Activated CD4-positive, CD25-positive, alpha-beta regulatory T cell treated with anti-CD3 and anti-CD28 coated beads, Interleukin-2, amount 50 U/mL, for 72 hours (primary cell): ENCODE measurements at regions not wholly inside any gene's neighbourhood (a gene's known extent, or its start where the extent isn't known, plus 50 kb on each side); places are given as distances from the start of the nearest gene placed in this dataset.

Experiments
- DNase-seq: peaks from one replicate; pipeline ENCODE4 v3.0.0; 2021

DNA sequence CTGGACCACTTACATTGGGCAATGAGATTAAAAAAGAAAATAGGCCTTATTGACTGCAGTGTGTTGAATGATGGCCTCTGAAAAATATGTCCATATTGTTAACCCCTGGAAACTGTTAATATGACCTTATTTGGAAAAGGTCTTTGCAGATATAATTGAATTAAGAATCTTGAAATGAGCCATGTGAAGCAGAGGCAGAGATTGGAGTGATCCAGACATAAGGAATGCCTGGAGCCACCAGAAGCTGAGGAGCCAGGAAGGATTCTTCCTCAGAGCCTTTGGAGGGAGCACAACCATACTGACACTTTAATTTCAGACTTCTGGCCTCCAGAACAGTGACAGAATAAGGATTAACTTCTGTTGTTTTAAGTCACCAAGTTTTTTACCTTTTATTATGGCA lies 510.4 kb upstream of the AGTR1 start:
- no peak for DNase-seq

DNA sequence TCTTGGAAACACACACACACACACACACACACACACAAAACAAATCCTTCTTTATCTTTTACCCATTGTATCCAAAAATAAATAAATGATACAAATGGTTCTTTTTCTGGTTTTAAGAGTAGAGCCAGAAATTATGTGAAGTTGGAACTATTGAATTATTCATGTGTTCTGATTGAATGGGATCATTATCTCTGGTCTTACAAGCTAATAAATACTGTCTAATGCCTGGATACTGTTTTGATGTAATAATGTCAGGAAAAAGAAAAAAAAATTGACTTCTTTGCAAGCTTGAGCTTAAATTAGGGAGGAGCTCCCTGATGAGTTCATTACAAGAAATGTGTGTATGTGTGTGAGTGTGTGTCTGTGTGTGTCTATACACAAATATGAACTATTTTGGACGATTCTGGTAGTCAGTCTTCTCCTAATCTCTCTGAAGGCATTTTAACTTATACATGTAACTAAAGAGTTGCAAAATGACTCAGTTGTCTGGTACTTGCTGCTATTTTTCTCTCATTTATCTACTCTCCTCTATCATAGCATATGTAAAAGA lies 507.2 kb upstream of the AGTR1 start:
- no peak for DNase-seq

DNA sequence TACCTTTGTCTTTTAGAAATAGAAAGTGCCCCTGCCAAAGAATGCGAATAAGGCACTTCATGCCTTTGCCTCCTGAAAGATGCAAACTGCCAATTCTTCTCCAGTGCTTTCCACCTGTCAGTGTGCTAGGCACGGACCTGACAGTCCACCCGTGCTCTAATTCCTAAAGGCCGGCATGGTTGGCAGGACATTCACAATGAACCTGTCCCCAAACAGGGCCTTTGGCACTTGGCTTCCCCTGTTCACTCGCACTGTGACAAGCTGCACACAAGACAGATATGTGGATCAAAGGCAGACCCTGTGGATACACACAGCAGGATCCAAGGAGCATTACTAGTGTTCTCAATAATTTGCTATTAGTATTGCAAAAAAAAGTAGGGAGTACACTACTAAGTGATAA lies 505.7 kb upstream of the AGTR1 start:
- DNase-seq, result no peak

DNA sequence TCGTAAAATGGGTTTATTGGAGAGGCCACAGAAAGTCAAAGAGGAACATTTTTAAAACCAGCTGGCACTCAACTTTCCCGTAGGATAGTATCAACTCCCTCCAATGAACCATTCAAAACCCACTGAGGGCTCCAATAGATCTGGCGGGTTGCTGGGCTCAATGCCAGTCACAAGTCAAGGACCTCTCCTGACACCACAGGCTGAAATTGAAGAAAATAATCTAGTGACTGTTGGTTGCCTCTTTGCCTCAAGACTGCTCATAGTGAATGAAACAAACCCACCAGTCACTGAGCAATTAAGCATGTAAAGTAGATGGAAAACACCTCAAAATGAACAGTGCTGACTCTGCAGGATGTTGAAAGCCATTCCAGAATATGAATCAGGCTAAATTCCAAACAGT lies 500.6 kb upstream of the AGTR1 start:
- no peak for DNase-seq

DNA sequence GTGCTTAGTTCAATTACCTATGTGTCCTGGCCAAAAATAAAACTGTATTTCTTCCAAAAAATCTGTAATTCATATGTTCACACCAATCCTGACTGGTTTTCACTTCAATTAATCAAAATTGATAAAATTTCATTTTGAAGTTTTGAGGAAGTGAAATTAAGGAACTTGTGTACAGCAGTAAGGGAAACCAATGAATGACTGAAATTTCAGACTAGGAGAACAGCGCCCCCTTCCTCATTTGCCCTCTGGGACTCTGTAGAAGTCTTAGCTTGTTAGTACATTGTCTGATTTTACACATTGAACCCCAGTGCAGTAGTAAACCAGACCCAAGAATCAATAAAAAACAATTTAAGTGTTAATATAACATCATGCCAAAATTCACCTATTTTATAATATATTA lies 495.3 kb upstream of the AGTR1 start:
- DNase-seq, result no peak

DNA sequence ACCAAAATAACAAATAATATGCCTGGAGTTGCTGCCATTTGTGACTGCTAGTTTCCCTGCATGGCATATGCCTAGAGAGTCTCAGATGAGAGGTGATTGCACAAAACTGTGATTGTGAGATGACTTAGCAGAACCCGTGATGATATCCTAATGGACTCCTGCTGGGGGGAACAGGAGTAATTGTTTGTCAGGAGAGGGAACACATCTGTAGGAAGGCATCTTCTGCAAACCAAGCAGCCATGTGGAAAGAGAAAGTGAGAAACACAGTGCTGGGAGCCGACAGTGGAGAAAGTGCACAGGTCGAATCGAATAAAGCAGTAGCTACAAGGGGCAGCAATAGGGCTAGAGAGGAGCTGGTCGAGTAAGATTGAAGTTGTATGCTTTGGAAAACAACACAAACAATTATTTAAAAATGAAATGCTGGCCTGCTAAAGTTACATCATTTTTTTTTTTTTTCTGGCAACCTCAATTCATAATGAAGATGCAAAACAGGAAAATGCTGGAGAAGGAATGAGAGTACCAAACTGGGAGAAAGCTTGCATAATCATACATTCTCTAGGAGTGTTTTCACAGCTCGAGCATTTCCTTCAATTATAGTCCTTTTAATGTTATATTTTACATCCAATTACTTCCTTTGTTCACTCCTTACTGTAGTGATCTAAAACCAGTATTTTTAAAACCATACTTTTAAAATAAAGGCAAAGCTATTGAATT lies 494.2 kb upstream of the AGTR1 start:
- no peak for DNase-seq

DNA sequence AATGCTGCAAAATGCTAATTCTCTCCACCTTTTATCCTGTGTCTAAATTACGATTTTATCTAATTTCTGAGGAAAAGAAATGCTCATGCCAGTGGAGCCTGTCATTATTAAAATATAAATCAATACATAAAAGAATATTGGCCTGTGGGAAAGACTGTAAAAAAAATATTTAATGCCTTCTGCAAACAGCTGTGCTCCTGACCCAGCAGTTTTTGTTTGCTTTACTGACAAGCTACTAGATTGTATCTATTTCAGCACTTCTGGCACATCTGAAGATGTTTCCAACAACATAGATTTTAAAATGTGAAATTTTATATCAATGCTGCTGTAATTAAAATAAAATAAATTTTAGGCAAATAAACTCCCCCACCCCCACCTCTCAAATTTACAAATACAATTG lies 493.6 kb upstream of the AGTR1 start:
- no peak for DNase-seq

DNA sequence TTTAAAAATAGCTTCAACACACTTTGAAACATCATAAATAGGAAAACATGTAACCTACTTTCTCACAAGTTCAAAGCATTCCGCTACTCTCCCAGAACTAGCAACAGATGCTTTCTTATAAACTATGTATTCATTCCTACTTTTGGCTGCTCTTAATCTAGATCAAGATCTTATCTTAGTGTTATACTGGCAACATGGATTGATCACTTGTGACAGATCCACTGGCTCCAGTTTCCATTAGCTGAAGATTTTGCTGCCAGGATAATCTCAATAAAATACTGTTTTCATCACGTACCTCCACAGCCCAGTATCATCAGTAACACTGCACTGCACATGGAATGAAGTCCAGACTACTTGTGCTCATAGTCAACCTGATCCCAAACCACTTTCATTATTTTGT lies 491.7 kb upstream of the AGTR1 start:
- DNase-seq, result no peak

DNA sequence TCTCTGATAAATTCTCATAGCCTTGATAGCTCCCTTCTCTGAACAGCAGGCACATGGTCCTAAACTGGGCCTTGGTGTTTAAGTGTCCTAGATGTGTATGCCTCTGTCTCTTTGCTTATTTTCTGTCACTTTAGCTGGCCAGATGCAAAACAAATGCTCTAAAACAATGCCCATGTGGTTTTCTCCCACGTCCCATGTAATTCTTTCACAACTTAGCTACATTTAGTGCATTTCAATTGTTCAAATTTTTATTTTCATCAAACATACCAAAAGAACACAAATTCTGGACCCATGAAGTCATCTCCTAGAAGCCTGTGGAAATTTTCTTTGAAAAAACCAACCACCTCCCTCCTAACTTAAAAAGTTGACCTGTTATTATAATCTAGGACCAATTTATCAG lies 491.3 kb upstream of the AGTR1 start:
- DNase-seq, result no peak

DNA sequence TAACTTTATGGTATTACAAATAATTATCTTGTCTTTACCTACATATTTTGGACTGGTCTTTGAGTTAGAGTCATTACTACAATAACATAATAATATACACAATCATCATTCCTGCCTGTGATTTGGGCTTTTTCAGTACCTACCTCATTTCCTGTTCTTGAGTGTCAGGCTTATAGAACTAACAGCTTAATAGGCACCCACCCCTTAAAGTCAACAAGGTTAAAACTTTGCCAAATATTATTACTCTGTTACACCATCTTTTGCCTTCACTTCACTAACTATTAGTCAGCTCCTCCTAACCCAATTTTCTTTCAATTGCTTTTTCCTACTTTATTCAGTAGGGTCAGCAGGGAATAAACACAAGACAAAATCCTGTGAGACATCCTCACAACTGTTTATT lies 488.7 kb upstream of the AGTR1 start:
- DNase-seq, result no peak

DNA sequence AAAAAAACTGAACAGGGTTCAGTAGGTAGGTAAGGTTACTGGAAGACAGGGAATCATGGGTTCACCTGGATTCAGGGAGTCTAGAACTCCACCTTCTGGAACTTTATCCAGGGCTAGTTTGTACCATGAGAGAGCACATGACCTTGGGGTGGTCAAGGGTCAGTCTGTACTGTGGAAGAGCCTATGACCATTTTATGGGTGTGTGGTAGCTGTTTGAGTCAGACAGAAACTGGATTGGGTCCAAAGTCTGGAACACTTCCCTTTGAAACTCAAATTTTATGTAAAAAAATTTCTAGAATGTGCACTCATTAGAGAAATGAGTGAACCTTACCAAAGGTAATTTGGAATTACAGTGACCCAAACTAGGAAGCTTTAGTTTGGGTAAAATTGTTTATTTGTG lies 486.0 kb upstream of the AGTR1 start:
- no peak for DNase-seq

DNA sequence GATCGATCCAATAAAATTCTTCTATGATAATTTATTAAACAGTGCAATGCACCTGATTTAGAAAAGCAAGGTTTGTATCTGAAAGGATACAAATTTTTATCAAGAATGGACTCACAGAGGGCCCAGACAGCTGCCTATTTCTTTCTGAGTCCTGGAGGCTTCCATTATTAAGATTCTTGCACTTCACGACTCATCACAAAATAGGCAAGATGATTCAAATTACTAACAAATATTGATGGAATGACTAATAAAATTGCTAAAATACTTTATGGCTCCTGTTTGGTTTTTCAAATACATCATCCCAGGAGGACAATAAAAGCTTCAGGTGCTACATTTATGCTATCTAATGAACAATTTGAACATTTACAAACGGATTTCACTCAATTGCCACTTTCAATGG lies 483.0 kb upstream of the AGTR1 start:
- no peak for DNase-seq

DNA sequence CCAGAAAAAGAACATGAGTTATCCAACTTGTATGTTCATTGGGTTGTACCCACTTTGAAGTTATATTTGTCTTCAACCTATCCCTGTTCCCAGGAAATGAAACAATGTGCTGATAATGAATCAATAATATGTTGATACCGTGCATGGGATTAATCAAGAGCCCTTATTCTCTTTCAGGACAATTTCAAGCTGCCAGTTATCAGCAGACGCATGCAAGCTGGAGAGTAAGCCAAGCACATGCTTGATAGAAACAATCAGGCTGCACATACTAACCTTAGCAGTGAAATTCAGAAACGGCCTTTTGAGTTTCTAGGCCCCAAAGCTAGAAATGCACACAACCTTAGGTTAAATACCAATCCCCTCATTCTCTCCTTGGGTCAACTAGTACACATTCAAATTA lies 480.4 kb upstream of the AGTR1 start:
- DNase-seq, result no peak

DNA sequence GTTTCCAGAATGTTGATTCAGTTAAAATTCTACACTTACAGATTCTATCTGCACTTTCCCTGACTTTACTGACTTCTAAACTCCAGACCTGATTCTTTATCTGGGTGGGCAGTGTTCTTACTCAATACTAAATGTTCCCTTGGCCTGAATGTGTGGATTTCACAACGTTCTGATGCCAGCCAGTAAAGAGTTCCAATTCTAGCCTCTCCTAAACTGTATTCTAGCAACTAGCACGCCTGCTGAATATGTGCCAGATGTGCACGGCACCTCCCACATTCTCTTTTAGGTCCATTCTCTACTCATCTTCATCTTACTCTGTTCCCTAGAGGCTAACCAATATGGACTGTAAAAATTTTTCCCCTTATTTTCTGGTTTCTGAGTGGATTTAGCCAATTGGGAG lies 479.5 kb upstream of the AGTR1 start:
- DNase-seq, result no peak

DNA sequence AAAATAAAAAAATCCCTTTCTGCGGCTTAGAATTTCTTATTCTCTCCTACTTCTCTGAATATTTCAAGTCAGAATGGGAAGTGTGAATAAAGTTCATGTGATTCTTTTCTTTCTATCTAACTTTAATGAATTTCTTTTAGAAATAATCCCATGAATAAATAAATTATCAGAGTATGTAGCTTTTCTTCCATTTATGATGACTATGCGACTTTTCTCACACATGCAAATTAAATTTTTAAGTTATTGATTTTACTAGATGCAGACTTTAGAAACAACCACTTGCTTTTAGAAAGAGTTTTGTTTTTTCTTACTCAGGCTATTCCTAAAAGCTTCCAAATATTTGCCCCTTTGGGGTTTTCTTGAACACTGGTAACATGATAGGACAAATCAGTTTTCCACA lies 477.7 kb upstream of the AGTR1 start:
- DNase-seq, result no peak

DNA sequence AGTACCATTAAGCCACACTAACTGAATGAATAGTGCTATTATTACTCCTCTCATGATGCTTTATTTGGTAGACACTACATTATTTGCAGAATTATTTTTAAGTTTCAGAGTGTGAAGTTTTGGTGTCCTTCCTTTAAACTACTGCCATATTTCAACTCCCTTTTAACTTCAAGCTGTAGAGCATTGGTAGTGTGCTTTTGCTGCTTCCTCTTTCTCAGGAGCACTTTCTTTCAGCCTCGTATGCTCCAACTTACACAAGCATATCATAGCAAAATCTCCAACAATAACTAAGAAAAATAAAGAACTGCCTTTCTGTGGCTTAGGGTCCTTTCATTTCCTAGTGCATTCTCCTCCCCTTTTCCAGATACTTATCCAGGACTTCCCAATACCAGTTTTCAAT lies 476.4 kb upstream of the AGTR1 start:
- no peak for DNase-seq

DNA sequence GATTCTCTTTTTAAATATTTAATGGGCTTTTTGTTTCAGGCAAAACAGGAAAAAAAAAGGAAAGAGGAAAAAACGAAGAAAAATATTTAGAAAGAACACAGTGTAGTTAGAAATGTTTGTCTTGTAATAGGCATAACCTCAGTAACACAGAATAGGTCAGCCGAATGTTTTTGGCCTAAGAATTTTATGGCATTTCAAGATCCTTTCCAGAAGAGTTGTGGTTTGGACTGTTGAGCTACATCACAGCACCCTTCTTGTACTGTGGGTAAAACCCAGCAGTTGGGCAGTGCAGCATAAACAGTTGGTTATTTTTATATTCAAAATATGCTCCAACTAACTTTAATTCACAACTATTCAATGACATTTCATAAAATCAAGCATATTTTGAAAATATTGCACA lies 474.4 kb upstream of the AGTR1 start:
- no peak for DNase-seq

DNA sequence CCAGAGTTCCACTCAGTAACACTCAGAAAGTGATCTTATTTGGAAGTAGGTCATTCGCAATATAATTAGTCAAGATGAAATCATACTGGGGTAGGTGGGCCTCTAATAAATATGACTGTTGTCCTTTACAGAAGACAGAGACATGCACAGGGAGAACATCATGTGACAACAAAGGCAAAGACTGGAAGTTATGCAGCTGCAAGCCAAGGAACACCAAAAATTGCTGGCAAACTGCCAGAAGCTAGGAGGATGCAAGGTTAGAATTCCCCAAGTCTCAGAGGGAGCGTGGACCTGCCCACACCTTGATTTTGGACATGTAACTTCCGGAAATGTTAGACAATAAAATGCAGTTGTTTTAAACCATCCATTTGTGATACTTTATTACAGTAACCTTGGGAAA lies 471.5 kb upstream of the AGTR1 start:
- DNase-seq, result no peak

DNA sequence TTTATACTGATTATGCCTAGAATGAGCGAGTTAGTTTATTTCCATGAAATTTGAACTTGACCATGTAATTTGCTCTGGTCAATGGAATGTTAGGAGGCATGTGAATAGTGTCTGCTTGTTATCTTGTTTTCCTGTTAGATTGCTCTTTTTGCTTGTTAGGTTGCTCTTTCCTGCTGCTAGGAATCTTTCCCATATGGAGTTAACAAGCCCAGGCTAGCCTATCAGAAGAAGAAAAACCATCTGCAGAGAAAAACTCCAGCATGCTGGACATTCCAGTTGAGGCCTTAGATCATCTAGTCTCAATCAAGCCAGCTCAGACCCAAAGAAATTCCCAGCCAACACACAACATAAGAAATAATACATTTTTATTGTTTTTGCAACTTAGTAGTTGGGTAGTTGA lies 470.2 kb upstream of the AGTR1 start:
- no peak for DNase-seq

DNA sequence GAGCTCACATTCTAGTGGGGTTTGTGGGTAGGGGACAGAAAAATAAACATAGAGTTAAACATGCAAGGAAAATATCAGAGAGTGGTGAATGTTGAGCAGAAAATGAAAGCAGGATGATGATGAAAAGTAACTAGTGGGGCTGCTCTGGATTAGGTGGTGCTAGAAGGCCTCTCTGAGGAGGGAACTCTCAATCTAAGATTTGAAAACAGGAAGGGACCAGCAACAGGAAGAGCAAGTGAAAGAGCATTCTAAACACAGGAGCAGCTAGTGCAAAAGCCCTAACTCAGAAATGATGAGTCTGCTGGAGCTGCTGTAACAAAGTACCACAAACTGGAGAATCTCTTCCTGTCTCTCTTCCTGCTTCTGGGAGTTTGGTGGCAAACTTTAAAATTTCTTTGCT lies 468.6 kb upstream of the AGTR1 start:
- no peak for DNase-seq

DNA sequence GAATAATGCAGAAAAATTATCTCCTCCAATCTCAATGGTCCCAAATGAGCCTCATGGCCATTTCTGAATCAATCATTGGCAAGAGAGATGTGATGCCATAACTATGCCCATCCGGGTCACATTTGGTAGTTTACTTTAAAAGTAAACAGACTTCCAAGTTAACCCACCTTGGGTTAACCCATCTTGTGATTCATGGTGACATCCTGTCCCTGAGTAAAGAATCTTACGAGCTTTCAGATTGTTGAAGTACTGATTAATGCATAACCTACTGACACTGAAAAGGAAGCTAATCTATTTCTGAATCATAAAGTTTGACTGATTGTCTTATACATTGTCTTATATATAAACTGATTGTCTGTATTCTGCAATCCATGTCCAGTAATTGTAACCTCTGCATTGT lies 467.2 kb upstream of the AGTR1 start:
- DNase-seq, result no peak

DNA sequence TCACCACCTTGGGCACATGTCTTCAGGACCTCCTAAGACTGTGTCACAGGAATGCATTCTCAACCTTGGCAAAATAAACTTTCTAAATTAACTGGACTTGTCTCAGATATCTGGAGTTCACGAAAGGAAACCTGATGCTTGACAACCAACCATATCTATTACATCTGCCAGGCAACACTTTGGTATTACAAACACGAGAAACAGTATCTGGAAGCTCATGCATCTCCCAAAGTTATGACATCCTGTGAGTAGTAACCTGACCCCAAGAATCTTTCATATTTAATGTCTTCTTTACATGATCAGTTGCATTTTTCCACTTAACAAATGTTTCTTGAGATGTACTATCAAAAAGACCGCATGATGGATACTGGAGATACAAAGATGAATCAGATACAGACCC lies 465.3 kb upstream of the AGTR1 start:
- DNase-seq, result no peak

DNA sequence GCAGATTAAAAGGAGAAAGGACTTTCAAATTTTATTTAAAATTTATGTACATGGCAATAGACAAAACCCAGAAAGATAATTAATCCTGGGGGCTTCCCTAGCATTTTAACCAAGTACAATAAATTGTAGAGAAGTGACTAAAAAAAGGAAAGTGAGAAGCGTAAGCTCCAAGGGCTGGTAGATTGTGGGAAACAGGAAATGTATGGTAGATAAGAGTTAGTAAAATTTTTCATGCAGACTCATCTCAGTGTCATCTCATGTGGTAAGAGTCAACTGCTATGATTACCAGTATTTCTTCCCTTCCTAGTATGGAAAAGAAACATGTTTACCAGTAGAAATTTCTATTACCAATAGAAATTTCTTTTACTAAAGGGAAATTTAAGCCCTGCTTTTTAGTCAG lies 464.3 kb upstream of the AGTR1 start:
- no peak for DNase-seq

DNA sequence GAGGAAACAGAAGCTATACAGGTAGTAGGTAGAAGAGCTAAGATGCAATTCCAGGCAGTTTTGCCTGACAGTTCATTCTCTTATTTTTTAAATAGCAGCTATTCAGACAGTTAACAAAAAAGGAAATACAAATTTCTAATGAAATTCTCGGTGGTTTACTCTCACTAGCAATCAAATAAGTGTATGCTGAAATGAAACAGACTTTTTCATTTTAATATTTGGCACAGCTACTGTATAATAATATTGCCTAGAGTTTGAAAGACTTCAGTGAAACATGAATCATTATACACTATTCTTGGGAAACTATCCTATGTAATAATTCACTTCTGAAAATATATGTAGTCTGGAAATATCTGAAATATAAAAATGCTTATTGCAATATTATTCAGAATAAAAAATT lies 463.2 kb upstream of the AGTR1 start:
- no peak for DNase-seq

DNA sequence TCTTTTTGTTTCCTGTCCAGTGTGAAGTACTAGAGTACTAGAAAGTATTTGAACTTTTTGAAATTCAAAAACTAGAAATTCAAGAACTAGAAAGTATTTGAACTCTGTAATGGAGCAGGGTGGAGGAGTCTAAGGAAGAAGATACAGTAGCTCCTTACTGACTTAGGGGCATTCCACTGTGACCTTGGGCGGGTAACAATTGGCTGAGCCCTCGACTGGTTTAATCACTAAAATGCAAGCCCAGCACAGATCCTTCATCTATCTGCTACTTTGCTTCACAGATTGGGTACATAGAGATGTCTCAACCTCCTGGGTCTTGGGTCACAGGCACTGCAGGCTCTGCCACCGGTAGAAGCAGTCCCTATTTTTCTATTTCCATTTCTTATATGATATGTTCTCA lies 462.1 kb upstream of the AGTR1 start:
- no peak for DNase-seq

DNA sequence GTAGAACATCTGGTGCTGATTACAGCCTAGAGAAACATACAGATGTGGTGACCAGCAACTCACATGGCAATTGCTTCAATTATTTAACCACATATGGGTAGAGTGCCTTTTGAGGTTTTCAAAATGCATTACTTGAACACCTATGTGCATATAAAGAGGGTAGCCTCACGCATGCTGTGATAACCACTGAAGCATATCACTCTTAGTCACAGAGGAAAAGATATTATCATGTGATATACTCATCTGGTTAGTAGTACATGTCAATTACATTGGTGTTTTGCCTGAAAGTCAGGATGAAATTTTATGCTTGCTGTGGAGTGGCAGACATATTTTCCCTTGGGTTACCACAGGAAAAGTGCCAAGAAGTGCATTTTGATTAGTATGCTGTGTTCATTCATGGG lies 459.3 kb upstream of the AGTR1 start:
- no peak for DNase-seq
